T-helper 2 cell treated with Interferon-gamma antibody and Interleukin-4, amounts not matched to agents 5 μg/mL and 100 μg/mL, for 36 hours (primary cell): ENCODE measurements at regions not wholly inside any gene's neighbourhood (a gene's known extent, or its start where the extent isn't known, plus 50 kb on each side); places are given as distances from the start of the nearest gene placed in this dataset.
"Not testable (repeated sequence)": the region's sequence is repeated elsewhere in the genome, so short reads cannot be mapped to it uniquely, and the experiment has no call there.

Experiments used
- DNase-seq: peaks from one replicate; pipeline ENCODE4 v3.0.0; 2021; ENCODE audit warnings: low spot score
- H3K27ac Mint-ChIP-seq: one replicate; pipeline ENCODE4 v1.8.0; 2021; ENCODE audit warnings: mild to moderate bottlenecking, mixed read lengths
- H3K27me3 Mint-ChIP-seq: one replicate; pipeline ENCODE4 v1.8.0; 2021; ENCODE audit warnings: low read depth, mixed read lengths
- H3K36me3 Mint-ChIP-seq: one replicate; pipeline ENCODE4 v1.8.0; 2021; ENCODE audit warnings: low read depth, mixed read lengths
- H3K4me1 Mint-ChIP-seq: one replicate; pipeline ENCODE4 v1.8.0; 2021; ENCODE audit warnings: low read depth, mixed read lengths
- H3K4me3 Mint-ChIP-seq: one replicate; pipeline ENCODE4 v1.8.0; 2022; ENCODE audit warnings: mild to moderate bottlenecking, moderate library complexity, mixed read lengths
- H3K9me3 Mint-ChIP-seq: one replicate; pipeline ENCODE4 v1.8.0; 2021; ENCODE audit warnings: mixed read lengths

DNA sequence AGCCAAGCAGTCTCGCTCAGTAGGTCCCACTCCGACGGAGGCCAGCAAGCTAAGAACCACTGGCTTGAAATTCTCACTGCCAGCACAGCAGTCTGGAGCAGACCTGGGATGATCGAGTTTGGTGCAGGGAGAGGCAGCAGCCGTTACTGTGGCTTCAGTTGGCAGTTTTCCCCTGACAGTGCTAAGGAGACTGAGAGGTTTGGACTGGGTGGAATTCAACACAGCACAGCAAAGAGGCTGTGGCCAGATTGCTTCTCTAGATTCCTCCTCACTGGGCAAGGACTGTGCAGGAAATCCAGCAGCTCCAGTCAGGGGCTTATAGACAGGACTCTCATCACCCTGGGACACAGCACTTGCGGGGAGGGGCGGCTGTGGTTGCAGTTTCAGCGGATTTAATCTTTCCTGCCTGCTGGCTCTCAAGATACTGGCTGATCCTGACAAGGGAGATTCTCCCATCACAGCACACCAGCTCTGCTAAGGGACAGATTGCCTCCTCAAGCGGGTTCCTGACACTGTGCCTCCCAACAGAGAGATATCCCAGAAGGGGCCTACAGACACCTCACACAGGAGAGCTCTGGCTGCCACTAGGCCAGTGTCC is 122.1 kb downstream of the YIPF5 start:
- no peaks in the 10 kb centered on the region for H3K4me1 Mint-ChIP-seq
- H3K36me3 Mint-ChIP-seq = no peaks in the 10 kb centered on the region
- no peak overlapping the region for H3K27ac Mint-ChIP-seq
- no peaks in the 10 kb centered on the region for H3K27me3 Mint-ChIP-seq
- no peak for DNase-seq
- no peaks in the 10 kb centered on the region for H3K9me3 Mint-ChIP-seq
- H3K4me3 Mint-ChIP-seq = no peak overlapping the region

DNA sequence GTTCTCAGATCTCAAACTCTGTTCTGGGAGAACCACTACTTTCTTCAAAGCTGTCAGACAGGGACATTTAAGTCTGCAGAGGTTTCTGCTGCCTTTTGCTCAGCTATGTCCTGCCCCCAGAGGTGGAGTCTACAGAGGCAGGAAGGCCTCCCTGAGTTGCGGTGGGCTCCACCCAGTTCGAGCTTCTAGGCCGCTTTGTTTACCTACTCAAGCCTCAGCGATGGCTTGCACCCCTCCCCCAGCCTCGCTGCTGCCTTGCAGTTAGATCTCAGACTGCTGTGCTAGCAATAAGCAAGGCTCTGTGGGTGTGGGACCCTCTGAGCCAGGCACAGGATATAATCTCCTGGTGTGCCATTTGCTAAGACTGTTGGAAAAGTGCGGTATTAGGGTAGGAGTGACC is 115.1 kb downstream of the YIPF5 start:
- H3K4me3 Mint-ChIP-seq = not testable (repeated sequence)

DNA sequence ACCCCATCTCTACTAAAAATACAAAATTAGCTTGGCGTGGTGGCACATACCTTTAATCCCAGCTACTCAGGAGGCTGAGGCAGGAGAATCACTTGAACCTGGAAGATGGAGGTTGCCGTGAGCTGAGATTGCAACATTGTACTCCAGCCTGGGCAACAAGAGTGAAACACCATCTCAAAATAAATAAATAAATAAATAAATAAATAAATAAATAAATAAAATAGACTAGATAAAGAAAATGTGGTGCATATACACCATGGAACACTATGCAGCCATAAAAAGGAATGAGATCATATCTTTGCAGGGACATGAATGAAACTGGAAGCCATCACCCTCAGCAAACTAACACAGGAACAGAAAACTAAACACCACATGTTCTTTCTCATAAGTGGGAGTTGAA is 110.4 kb downstream of the YIPF5 start:
- H3K4me3 Mint-ChIP-seq, H3K27me3 Mint-ChIP-seq, H3K27ac Mint-ChIP-seq, H3K36me3 Mint-ChIP-seq, DNase-seq, H3K9me3 Mint-ChIP-seq, H3K4me1 Mint-ChIP-seq: not testable (repeated sequence)

More for the DNA sequence above, 115.1 kb downstream of the YIPF5 start:
- not testable (repeated sequence) for H3K27ac Mint-ChIP-seq, H3K27me3 Mint-ChIP-seq, DNase-seq, H3K9me3 Mint-ChIP-seq, H3K4me1 Mint-ChIP-seq, H3K36me3 Mint-ChIP-seq

DNA sequence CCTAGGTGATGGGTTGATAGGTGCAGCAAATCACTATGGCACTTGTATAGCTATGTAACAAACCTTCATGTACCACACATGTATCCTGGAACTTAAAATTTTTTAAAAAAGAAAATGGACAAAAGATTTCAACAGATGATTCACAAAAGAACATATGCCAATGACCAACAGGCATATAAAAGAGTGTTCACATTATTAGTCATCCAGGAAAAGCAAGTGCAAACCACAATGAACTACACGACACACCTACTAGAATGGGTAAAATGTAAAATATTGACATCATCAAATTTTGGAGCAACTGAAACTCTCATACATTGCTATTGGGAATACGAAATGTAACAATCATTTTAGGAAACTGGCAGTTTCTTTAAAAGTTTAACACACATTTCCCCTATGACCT is 109.9 kb downstream of the YIPF5 start:
- H3K27me3 Mint-ChIP-seq = no peaks in the 10 kb centered on the region
- H3K4me1 Mint-ChIP-seq = no peaks in the 10 kb centered on the region
- H3K4me3 Mint-ChIP-seq = no peak overlapping the region

DNA sequence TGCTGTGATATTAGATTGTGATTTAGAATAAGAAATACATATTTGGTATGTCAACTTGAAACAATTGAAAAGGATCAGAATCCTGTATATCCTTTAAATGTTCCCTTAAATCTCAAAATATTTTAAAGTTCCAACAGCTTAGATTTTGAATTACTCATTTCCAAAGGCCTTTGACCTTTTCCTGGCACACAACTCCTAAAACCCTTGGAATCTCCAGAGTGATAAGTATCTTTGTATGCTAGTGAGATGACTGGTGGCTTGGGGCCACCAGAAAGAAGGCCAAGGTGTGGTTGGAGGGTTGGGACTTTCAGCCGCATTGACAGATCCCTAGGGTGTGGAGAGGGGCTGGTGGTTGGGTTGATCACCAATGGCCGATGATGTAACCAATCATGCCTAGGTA is 104.7 kb downstream of the YIPF5 start:
- Mint-ChIP-seq H3K9me3 (peaks cover 1% of the 10 kb centered on the region), H3K27ac (no peak overlapping the region), H3K27me3 (no peaks in the 10 kb centered on the region), H3K4me1 (no peaks in the 10 kb centered on the region), H3K36me3 (no peaks in the 10 kb centered on the region), H3K4me3 (no peak overlapping the region)
- no peak for DNase-seq

More for the DNA sequence above, 109.9 kb downstream of the YIPF5 start:
- H3K36me3 Mint-ChIP-seq = no peaks in the 10 kb centered on the region
- DNase-seq = no peak
- no peak overlapping the region for H3K27ac Mint-ChIP-seq
- H3K9me3 Mint-ChIP-seq = peaks cover 9% of the 10 kb centered on the region

- Mint-ChIP-seq H3K4me3 (no peak overlapping the region), H3K4me1 (no peaks in the 10 kb centered on the region), H3K27ac (no peak overlapping the region), H3K36me3 (no peaks in the 10 kb centered on the region), H3K9me3 (no peaks in the 10 kb centered on the region), H3K27me3 (no peaks in the 10 kb centered on the region)
- DNase-seq = no peak
These were observed 97.9 kb downstream of the YIPF5 start for GRCh38 chr5:144072518-144072927.

GRCh38 chr5:144076521-144077083 is 93.9 kb downstream of the YIPF5 start:
- H3K27me3 Mint-ChIP-seq = no peaks in the 10 kb centered on the region
- no peak overlapping the region for H3K4me3 Mint-ChIP-seq
- no peak overlapping the region for H3K27ac Mint-ChIP-seq

DNA sequence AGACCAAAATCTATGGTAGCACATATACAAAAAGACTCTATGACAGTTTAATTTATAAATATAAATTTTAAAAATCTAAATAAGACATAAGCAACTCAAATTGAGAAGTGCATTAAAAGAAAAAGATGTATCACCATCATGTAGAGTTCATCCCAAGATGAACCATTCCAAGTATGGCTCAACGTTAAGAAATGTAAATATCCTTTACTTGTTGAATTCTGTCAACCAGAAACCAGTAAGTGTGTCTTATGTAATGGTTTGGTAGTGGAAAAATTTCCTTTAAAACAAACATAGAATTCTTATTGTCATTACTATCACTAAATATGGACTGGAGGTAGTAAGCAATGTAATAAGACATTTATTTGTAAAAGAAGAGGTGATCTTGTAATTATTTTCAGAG is 87.3 kb downstream of the YIPF5 start:
- no peaks in the 10 kb centered on the region for H3K4me1 Mint-ChIP-seq
- no peaks in the 10 kb centered on the region for H3K27me3 Mint-ChIP-seq
- H3K27ac Mint-ChIP-seq = no peak overlapping the region

More at GRCh38 chr5:144076521-144077083, 93.9 kb downstream of the YIPF5 start:
- DNase-seq = no peak
- no peaks in the 10 kb centered on the region for H3K36me3 Mint-ChIP-seq
- peaks cover under 1% of the 10 kb centered on the region for H3K9me3 Mint-ChIP-seq
- H3K4me1 Mint-ChIP-seq = no peaks in the 10 kb centered on the region

DNA sequence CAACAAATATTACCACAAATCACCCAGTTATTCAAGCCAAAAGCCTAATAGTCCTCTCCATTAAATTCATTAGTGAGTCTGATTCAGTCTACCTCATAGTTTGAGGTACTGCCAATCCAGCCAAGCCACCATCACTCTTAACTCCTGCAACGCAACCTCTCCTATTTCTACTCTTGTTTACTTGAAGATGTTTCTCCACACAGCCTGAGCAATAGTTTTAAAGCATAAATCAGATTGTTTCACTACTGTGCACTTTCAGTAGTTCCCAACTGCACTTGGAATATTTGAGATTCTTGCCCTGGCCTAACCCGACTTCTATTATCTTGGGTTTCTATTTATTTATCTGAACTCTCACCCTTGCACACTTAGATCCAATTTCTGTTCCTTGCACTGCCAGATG is 85.5 kb downstream of the YIPF5 start:
- no peak for DNase-seq
- Mint-ChIP-seq H3K36me3 (no peaks in the 10 kb centered on the region), H3K9me3 (peaks cover 4% of the 10 kb centered on the region), H3K27me3 (peaks cover 3% of the 10 kb centered on the region), H3K4me3 (no peak overlapping the region), H3K4me1 (no peaks in the 10 kb centered on the region), H3K27ac (no peak overlapping the region)

More for the DNA sequence above, 87.3 kb downstream of the YIPF5 start:
- DNase-seq = no peak
- no peaks in the 10 kb centered on the region for H3K36me3 Mint-ChIP-seq
- peaks cover 4% of the 10 kb centered on the region for H3K9me3 Mint-ChIP-seq
- H3K4me3 Mint-ChIP-seq = no peak overlapping the region

- no peak for DNase-seq
- Mint-ChIP-seq H3K4me1 (no peaks in the 10 kb centered on the region), H3K36me3 (no peaks in the 10 kb centered on the region), H3K27ac (no peak overlapping the region), H3K9me3 (peaks cover 4% of the 10 kb centered on the region), H3K27me3 (peaks cover 3% of the 10 kb centered on the region), H3K4me3 (no peak overlapping the region)
These were observed 85.1 kb downstream of the YIPF5 start for GRCh38 chr5:144085381-144085780.

DNA sequence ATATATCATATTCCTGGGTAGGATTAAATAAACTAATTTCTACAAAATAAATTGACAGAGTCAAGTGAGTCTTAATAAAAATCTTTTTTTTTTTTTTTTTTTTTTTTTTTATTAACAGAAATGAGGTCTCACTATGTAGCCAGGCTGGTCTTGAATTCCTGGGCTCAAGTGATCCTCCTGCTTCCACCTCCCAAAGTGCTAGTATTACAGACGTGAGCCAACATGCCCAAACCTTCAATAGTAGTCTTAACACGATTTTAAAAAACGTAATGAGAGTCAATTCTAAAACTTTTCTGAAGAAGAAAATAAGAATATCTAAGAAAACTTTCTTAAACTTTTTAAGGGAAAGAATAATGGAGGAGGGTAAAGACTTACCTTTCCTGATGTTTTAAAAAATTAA is 84.2 kb downstream of the YIPF5 start:
- DNase-seq = no peak
- H3K27me3 Mint-ChIP-seq = peaks cover 3% of the 10 kb centered on the region
- no peaks in the 10 kb centered on the region for H3K36me3 Mint-ChIP-seq
- no peaks in the 10 kb centered on the region for H3K4me1 Mint-ChIP-seq
- no peak overlapping the region for H3K4me3 Mint-ChIP-seq
- H3K9me3 Mint-ChIP-seq = peaks cover 4% of the 10 kb centered on the region
- H3K27ac Mint-ChIP-seq = no peak overlapping the region

DNA sequence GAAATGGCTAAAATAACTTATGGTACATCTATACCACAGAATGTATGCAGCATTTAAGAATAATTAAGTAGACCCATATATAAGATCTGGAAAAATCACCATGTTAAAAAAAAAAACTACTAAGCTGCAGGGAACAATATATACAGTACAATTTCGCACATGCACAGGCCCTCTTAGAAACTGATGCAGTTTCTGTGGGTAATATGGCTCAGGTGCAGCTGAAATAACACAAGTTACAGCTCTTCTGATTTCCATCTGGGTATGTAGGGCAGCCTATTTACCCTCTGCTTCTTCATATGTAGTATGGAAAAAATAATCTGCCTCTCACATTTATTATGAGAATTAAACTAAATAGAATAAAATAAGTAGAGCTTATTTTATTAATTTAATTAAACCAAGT is 82.9 kb downstream of the YIPF5 start:
- peaks cover 3% of the 10 kb centered on the region for H3K27me3 Mint-ChIP-seq
- no peak overlapping the region for H3K27ac Mint-ChIP-seq
- no peaks in the 10 kb centered on the region for H3K9me3 Mint-ChIP-seq
- H3K36me3 Mint-ChIP-seq = no peaks in the 10 kb centered on the region
- H3K4me1 Mint-ChIP-seq = no peaks in the 10 kb centered on the region
- DNase-seq = no peak
- no peak overlapping the region for H3K4me3 Mint-ChIP-seq

DNA sequence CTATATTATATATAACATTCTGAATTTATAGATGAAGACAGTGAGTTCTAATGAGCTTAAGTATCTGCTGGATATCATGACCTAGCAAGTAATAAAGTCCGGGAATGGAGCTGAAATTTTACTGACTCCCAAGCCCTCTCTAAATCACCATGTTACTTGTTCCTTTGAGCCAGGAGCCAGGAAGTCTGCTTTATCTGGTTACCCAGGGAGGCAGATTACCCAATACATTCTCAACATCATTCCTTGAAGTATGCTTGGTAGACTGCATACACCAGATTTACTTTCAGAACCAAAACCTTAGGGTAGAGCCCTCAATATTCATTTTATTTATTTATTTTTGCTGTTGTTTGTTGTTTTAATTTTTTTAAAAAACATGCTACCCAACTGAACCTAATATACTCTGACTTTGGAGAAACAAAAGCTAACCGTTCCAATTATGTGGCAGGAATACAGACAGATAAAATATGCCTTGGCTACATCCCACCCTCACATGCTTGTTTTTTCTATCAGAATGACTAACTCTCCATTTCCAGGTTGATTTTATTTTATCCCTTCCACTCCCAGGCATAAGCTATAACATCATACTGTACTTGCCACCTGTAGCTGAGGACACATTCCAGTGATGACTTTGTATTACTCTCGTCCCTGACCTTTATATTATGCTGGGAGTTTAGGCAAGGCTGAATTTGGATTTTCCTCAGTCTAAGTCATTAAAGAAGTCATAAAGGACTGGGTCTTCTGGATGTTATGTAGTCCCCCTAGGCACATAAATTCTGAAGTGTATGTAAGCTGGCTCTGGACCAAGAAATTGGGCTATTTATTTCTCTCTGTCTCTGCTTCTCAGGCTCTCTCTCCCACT is 82.0 kb downstream of the YIPF5 start:
- H3K4me1 Mint-ChIP-seq = no peaks in the 10 kb centered on the region
- H3K4me3 Mint-ChIP-seq = no peak overlapping the region
- no peak for DNase-seq
- H3K36me3 Mint-ChIP-seq = no peaks in the 10 kb centered on the region
- H3K27me3 Mint-ChIP-seq = peaks cover 3% of the 10 kb centered on the region
- H3K9me3 Mint-ChIP-seq = no peaks in the 10 kb centered on the region
- H3K27ac Mint-ChIP-seq = no peak overlapping the region

DNA sequence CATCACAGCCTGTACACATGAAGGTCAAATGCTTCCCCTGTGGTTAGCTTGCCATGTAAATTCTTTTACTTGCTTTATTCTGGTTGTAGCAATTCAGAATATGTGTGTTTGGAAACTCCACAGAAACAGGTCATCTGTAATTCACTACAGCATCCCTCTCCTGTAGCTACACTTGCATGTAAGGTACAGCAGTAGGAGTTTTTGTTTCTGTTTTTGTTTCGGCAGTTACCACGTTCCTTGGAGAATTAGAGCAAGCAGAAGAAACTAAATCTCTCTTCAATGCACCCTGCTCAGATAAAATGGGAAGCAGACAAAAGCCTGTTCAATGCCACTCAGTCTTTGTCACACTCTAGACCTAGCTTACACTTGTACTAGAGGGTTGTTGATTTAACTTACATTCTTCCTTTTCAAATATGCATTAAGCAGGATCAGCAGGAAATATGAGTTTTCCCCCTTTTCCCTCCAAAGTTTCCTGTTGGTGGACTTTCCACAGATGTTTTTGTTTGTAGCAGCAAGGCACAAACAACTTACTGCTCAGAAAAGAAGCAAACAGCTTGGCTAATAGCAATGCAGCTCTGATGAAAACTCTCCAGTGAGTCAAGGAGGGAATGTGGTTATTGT is 80.9 kb downstream of the YIPF5 start:
- Mint-ChIP-seq H3K4me1 (peaks cover 4% of the 10 kb centered on the region), H3K27me3 (peaks cover 3% of the 10 kb centered on the region), H3K36me3 (no peaks in the 10 kb centered on the region), H3K9me3 (no peaks in the 10 kb centered on the region), H3K4me3 (no peak overlapping the region), H3K27ac (no peak overlapping the region)
- no peak for DNase-seq
